ENCODE measurements at regions not wholly inside any gene's neighbourhood (a gene's known extent, or its start where the extent isn't known, plus 50 kb on each side); places are given as distances from the start of the nearest gene placed in this dataset.

DNA sequence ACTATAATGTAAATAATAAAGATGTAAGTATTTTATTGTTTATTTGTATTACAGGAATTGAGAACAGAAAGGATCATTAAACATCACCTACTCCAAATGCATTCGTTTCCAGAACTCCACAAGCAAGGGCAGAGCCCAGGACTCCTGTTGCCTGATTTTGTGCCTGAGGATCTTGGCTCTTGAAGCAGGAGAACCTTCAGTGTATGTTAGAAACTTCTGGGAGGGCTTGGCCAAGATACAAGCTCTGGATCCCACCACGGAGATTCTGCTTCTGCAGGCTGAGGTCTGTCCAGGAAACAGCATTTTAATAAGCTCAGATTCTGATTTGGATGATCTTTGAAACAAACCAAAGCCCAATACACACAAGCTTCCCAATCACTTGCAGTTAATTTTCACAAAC is 142.4 kb upstream of the SOX11 start:
- Histone ChIP-seq H3K9me3 (peaks cover 34% of the 10 kb centered on the region), H3K4me1 (ENCODE audit: low read depth) (no peaks in the 10 kb centered on the region), H3K36me3 (ENCODE audit: low read depth) (no peaks in the 10 kb centered on the region), H3K4me3 (no peak overlapping the region)
- TF ChIP-seq, protein P1, sequence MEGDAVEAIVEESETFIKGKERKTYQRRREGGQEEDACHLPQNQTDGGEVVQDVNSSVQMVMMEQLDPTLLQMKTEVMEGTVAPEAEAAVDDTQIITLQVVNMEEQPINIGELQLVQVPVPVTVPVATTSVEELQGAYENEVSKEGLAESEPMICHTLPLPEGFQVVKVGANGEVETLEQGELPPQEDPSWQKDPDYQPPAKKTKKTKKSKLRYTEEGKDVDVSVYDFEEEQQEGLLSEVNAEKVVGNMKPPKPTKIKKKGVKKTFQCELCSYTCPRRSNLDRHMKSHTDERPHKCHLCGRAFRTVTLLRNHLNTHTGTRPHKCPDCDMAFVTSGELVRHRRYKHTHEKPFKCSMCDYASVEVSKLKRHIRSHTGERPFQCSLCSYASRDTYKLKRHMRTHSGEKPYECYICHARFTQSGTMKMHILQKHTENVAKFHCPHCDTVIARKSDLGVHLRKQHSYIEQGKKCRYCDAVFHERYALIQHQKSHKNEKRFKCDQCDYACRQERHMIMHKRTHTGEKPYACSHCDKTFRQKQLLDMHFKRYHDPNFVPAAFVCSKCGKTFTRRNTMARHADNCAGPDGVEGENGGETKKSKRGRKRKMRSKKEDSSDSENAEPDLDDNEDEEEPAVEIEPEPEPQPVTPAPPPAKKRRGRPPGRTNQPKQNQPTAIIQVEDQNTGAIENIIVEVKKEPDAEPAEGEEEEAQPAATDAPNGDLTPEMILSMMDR (IDR thresholded peaks at IDR 0.05) = no peak
- DNase-seq (no peak), ATAC-seq (no peak)
- intact Hi-C loops (cut with DNase I, micrococcal nuclease) = no loop called here

DNA sequence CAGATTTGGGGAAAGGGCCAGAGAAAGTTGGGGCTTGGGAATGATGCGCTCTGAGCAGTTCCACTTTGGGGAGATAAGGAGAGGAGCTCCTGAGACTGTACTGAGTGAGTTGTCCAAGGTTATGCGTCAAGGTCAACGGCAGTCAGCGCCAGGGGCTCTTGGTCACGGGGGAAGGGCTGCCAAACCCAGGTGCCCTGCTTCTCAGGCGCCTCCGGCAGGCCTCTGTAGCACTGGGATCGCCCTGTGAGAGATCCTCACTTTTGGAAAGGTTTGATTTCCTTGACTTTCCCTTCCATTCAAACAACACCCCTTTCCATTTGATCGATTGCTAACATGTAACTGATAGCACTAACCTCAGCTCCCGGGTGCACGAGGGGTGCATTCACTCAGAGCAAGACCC is 136.5 kb upstream of the SOX11 start:
- ATAC-seq (no peak), DNase-seq (no peak)
- H3K4me1 ChIP-seq (ENCODE audit: low read depth) = no peaks in the 10 kb centered on the region
- peaks cover 44% of the 10 kb centered on the region for H3K9me3 ChIP-seq
- no peak overlapping the region for H3K4me3 ChIP-seq
- intact Hi-C loops (cut with DNase I, micrococcal nuclease) = no loop called here
- TF ChIP-seq, protein P1 (IDR thresholded peaks at IDR 0.05) = no peak
- H3K36me3 ChIP-seq (ENCODE audit: low read depth) = no peaks in the 10 kb centered on the region

DNA sequence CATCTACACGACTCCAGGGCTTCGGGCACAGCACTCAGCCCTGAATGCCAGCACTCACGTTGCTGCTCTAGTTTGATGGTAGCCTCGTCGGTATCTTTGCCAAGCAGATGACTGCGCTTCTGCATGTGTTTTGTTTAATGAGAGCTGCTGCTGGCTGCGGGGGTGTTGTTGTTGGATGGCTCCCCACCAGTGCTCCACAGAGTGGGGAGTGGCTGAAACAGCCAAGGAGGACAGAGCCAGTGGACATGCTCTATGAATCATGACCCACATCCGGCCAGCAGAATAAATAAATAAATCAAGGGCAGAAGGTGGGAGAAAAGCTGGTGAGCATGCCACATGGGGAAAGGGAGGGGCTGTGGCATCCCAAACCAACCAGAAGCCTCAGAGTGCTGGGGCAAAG is 131.2 kb upstream of the SOX11 start:
- TF ChIP-seq, protein P1 (IDR thresholded peaks at IDR 0.05) = no peak
- no peak for ATAC-seq
- intact Hi-C loops (cut with DNase I, micrococcal nuclease) = no loop called here
- H3K4me1 ChIP-seq (ENCODE audit: low read depth) = no peaks in the 10 kb centered on the region
- no peaks in the 10 kb centered on the region for H3K36me3 ChIP-seq (ENCODE audit: low read depth)
- no peak overlapping the region for H3K4me3 ChIP-seq
- DNase-seq = no peak
- H3K9me3 ChIP-seq = peaks cover 32% of the 10 kb centered on the region

DNA sequence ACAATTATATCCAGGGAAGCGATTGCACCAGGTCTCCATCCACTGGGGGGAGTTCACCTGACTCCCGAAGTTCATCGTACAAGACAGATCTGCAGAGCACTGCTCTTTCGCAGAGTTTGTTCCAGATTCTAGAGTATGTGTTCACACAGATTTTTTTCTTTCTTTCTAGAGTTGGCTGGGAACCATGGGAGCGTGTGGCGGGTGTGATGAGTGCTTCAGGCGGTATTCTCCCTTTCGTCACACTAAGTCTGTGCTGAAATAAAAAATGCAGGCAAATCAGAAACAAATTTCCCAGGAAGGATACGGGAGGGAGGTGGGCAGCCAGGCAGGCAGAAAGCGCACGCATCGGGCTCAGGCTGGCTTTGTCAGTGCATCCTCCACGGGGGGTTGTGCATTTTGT is 129.8 kb upstream of the SOX11 start:
- no peak for DNase-seq
- intact Hi-C loops (cut with DNase I, micrococcal nuclease) = no loop called here
- no peaks in the 10 kb centered on the region for H3K36me3 ChIP-seq (ENCODE audit: low read depth)
- no peak overlapping the region for H3K4me3 ChIP-seq
- no peaks in the 10 kb centered on the region for H3K4me1 ChIP-seq (ENCODE audit: low read depth)
- TF ChIP-seq, protein P1 (IDR thresholded peaks at IDR 0.05) = no peak
- no peak for ATAC-seq
- peaks cover 30% of the 10 kb centered on the region for H3K9me3 ChIP-seq

DNA sequence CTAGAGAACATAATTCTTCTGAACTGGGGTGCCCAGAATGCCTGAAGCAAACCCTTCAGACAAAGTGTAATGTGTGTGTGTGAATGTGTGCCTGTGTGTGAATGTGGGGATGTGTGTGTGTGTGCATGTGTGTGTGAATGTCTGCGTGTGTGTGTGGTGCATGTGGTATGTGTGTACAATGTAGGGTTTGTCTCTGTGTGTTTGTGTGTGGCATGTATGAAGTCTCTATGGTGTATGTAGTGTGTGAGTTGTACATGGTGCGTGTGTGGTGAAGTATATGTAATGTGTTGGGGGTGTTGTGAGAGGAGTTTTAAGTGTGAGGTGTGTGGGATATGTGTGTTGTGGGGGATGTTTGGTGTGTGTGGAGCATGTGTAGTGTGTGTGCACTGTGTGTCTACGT is 129.3 kb upstream of the SOX11 start:
- H3K4me1 ChIP-seq (ENCODE audit: low read depth) = no peaks in the 10 kb centered on the region
- ATAC-seq (no peak), DNase-seq (no peak)
- H3K36me3 ChIP-seq (ENCODE audit: low read depth) = no peaks in the 10 kb centered on the region
- no peak overlapping the region for H3K4me3 ChIP-seq
- peaks cover 28% of the 10 kb centered on the region for H3K9me3 ChIP-seq
- TF ChIP-seq, protein P1 (IDR thresholded peaks at IDR 0.05) = no peak
- intact Hi-C loops (cut with DNase I, micrococcal nuclease) = no loop called here

DNA sequence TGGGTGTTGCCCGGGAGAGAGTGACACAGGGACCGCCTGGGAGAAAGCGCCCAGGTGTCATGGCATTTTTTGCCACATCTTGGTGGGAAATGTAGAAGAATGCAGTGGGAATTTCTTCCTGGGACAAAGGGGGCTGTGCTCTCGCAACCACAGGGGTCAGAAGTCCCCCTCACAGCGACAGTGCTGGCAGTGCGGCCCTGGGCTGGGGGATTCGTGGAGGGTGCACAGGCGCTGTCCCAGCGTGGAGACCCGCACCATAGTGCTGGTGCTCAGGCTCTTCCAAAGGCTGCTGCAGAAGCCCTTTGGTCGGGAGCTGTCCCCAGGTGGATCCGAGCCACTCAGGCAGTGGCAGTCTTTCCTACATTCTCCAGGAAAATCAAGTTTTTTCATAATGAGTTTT is 128.8 kb upstream of the SOX11 start:
- TF ChIP-seq, protein P1 (IDR thresholded peaks at IDR 0.05) = no peak
- H3K4me1 ChIP-seq (ENCODE audit: low read depth) = no peaks in the 10 kb centered on the region
- peaks cover 25% of the 10 kb centered on the region for H3K9me3 ChIP-seq
- no peak overlapping the region for H3K4me3 ChIP-seq
- ATAC-seq = no peak
- no peaks in the 10 kb centered on the region for H3K36me3 ChIP-seq (ENCODE audit: low read depth)
- intact Hi-C loops (cut with DNase I, micrococcal nuclease) = no loop called here
- DNase-seq = no peak
